ENCODE measurements at regions not wholly inside any gene's neighbourhood (a gene's known extent, or its start where the extent isn't known, plus 50 kb on each side); places are given as distances from the start of the nearest gene placed in this dataset.

GRCh38 chr16:61421111-61421510, 615.1 kb downstream of the CDH8 start (continued):
- TF ChIP-seq, protein P1, sequence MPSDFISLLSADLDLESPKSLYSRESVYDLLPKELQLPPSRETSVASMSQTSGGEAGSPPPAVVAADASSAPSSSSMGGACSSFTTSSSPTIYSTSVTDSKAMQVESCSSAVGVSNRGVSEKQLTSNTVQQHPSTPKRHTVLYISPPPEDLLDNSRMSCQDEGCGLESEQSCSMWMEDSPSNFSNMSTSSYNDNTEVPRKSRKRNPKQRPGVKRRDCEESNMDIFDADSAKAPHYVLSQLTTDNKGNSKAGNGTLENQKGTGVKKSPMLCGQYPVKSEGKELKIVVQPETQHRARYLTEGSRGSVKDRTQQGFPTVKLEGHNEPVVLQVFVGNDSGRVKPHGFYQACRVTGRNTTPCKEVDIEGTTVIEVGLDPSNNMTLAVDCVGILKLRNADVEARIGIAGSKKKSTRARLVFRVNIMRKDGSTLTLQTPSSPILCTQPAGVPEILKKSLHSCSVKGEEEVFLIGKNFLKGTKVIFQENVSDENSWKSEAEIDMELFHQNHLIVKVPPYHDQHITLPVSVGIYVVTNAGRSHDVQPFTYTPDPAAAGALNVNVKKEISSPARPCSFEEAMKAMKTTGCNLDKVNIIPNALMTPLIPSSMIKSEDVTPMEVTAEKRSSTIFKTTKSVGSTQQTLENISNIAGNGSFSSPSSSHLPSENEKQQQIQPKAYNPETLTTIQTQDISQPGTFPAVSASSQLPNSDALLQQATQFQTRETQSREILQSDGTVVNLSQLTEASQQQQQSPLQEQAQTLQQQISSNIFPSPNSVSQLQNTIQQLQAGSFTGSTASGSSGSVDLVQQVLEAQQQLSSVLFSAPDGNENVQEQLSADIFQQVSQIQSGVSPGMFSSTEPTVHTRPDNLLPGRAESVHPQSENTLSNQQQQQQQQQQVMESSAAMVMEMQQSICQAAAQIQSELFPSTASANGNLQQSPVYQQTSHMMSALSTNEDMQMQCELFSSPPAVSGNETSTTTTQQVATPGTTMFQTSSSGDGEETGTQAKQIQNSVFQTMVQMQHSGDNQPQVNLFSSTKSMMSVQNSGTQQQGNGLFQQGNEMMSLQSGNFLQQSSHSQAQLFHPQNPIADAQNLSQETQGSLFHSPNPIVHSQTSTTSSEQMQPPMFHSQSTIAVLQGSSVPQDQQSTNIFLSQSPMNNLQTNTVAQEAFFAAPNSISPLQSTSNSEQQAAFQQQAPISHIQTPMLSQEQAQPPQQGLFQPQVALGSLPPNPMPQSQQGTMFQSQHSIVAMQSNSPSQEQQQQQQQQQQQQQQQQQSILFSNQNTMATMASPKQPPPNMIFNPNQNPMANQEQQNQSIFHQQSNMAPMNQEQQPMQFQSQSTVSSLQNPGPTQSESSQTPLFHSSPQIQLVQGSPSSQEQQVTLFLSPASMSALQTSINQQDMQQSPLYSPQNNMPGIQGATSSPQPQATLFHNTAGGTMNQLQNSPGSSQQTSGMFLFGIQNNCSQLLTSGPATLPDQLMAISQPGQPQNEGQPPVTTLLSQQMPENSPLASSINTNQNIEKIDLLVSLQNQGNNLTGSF (CRISPR knock-in tag; IDR thresholded peaks at IDR 0.05), result no peak
- TF ChIP-seq, protein P2, sequence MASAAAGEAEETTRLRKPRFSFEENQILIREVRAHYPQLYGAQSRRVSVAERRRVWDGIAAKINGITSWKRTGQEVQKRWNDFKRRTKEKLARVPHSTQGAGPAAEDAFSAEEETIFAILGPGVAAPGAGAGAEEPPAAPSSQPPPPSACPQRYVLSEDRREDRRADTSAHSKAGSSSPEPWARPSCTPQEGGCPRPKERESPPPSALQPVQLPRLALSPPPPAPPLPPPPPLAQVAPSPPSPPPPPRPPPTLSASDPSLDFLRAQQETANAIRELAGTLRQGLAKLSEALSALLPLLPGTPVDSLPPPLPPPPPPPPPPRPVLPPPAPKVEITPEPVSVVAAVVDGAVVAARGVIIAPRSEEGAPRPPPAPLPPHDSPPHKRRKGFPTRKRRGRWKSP (CRISPR knock-in tag; IDR thresholded peaks at IDR 0.05), result no peak

- ATAC-seq, result no peak
- H3K27me3 ChIP-seq (ENCODE audit: control insufficient read depth in 1 of 2, insufficient read depth in 2 of 2, low read length in 2 of 2), result no peaks in the 10 kb centered on the region
- peaks cover 50% of the 10 kb centered on the region for H3K9me3 ChIP-seq (ENCODE audit: low read length)
- no peak overlapping the region for H3K9ac ChIP-seq (ENCODE audit: insufficient read depth, low read depth, low read length)
- FAIRE-seq, result no peak
- 0% methylated on average over 2 of the region's 2 CpGs for WGBS (ENCODE audit: low lambda C conversion rate)
- CTCF ChIA-PET (ENCODE audit: low intra/inter-chr PET ratio, low total read pairs), result no interaction called here
- no peaks in the 10 kb centered on the region for H3K4me1 ChIP-seq (ENCODE audit: insufficient read depth, low read length)
- no peak overlapping the region for H3K27ac ChIP-seq (ENCODE audit: extremely low read length, insufficient read depth, low read length)
- H3K36me3 ChIP-seq (replicated peaks in 1 of 2; ENCODE audit: control insufficient read depth in 1 of 2, insufficient read depth in 2 of 2, low read length in 2 of 2), result no peaks in the 10 kb centered on the region
- POLR2A ChIA-PET, result no interaction called here
- H3K4me3 ChIP-seq (replicated peaks in 1 of 3; ENCODE audit: insufficient read depth in 1 of 3, low read depth in 2 of 3, low read length in 3 of 3), result no peak overlapping the region
- intact Hi-C loops (cut with micrococcal nuclease; ENCODE audit: unreplicated experiment) (no loop called here), in situ Hi-C loops (cut with HindIII; ENCODE audit: extremely low pct_ligation_motif_present, low pct_unique_long_range_greater_than_20kb) (no loop called here)
- H3K4me2 ChIP-seq (ENCODE audit: low read depth, low read length), result no peak overlapping the region
- TF ChIP-seq EP300 (IDR thresholded peaks at IDR 0.05; ENCODE audit: low read depth in 2 of 2, low read length in 2 of 2), result no peak
- no peak for TF ChIP-seq EP300 (CRISPR knock-in tag; IDR thresholded peaks at IDR 0.05; ENCODE audit: borderline replicate concordance)
- TF ChIP-seq CSRNP1 (CRISPR knock-in tag; IDR thresholded peaks at IDR 0.05), result no peak
- no peak for TF ChIP-seq CERS6 (CRISPR knock-in tag; IDR thresholded peaks at IDR 0.05)
- TF ChIP-seq, protein P3, sequence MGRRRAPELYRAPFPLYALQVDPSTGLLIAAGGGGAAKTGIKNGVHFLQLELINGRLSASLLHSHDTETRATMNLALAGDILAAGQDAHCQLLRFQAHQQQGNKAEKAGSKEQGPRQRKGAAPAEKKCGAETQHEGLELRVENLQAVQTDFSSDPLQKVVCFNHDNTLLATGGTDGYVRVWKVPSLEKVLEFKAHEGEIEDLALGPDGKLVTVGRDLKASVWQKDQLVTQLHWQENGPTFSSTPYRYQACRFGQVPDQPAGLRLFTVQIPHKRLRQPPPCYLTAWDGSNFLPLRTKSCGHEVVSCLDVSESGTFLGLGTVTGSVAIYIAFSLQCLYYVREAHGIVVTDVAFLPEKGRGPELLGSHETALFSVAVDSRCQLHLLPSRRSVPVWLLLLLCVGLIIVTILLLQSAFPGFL (CRISPR knock-in tag; IDR thresholded peaks at IDR 0.05), result no peak
- no peak for DNase-seq (ENCODE audit: low spot score)
- no peaks in the 10 kb centered on the region for H4K20me1 ChIP-seq (ENCODE audit: insufficient read depth, low read length)
- no peaks in the 10 kb centered on the region for H3K79me2 ChIP-seq (ENCODE audit: insufficient read depth, low read length)
- no peak overlapping the region for H2AFZ ChIP-seq (ENCODE audit: low read length)
- no TSS peak for BruUV-seq (replicated peaks)
These were observed 616.4 kb downstream of the CDH8 start for GRCh38 chr16:61419791-61420190.

All from HepG2 (cell line).